Fibroblast of the aortic adventitia (primary cell): ENCODE measurements at regions not wholly inside any gene's neighbourhood (a gene's known extent, or its start where the extent isn't known, plus 50 kb on each side); places are given as distances from the start of the nearest gene placed in this dataset.
"Not testable (repeated sequence)": the region's sequence is repeated elsewhere in the genome, so short reads cannot be mapped to it uniquely, and the experiment has no call there.

Experiments used
- DNase-seq: peaks from one replicate; pipeline ENCODE4 v3.0.0-alpha.2; 2010; ENCODE audit warnings: low read depth
- H3K4me3 ChIP-seq: 2 replicates; pipeline ENCODE4 v1.5.1; 2011; ENCODE audit warnings: low read depth, mild to moderate bottlenecking, control low read depth, low read length, moderate library complexity
- CTCF ChIP-seq: IDR thresholded peaks from 2 replicates; pipeline ENCODE4 v1.5.1; 2011; ENCODE audit warnings: mild to moderate bottlenecking, low read length, control low read depth, inconsistent platforms; ENCODE audit not compliant: insufficient read depth

GRCh38 chr10:55163388-55163979, 362.5 kb upstream of the PCDH15 start:
- TF ChIP-seq CTCF, result no peak
- no peak for DNase-seq
- H3K4me3 ChIP-seq, result no peak overlapping the region

GRCh38 chr10:55162321-55162720, 361.3 kb upstream of the PCDH15 start:
- not testable (repeated sequence) for H3K4me3 ChIP-seq, DNase-seq

GRCh38 chr10:55160655-55161283, 359.7 kb upstream of the PCDH15 start:
- TF ChIP-seq CTCF, result no peak
- H3K4me3 ChIP-seq, result no peak overlapping the region
- DNase-seq, result no peak

- H3K4me3 ChIP-seq, result no peak overlapping the region
- no peak for DNase-seq
- TF ChIP-seq CTCF, result no peak
Observed at GRCh38 chr10:55158633-55159032, 357.6 kb upstream of the PCDH15 start.

GRCh38 chr10:55146032-55146431, 345.0 kb upstream of the PCDH15 start:
- DNase-seq, result no peak
- TF ChIP-seq CTCF, result no peak
- H3K4me3 ChIP-seq, result no peak overlapping the region

DNA sequence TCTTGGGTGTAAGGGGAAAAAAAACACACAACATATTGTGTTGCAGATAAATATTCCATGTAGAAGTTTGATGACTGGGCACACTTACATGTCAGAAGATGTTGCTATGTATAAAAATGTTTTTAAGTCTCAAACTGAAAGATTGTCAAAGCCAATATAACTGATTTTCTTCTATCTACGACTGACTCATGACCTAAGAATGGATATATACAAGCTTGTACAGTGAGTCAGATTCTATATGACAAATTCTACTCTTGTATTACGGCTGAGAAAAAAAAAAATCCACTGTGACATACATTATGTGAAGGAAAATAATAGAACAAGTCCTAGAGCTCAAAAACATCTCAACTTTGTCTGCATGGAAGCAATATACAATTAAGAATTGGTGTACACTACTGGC, 343.0 kb upstream of the PCDH15 start:
- no peak for DNase-seq
- H3K4me3 ChIP-seq, result no peak overlapping the region
- TF ChIP-seq CTCF, result no peak

- no peak for TF ChIP-seq CTCF
- no peak overlapping the region for H3K4me3 ChIP-seq
- DNase-seq, result no peak
Observed at GRCh38 chr10:55141892-55142291, 340.9 kb upstream of the PCDH15 start.
